HTR-8/SVneo (cell line): ENCODE measurements at regions not wholly inside any gene's neighbourhood (a gene's known extent, or its start where the extent isn't known, plus 50 kb on each side); places are given as distances from the start of the nearest gene placed in this dataset.
"Not testable (repeated sequence)": the region's sequence is repeated elsewhere in the genome, so short reads cannot be mapped to it uniquely, and the experiment has no call there.

Experiments used
- DNase-seq: peaks from one replicate; pipeline ENCODE4 v3.0.0; 2011; ENCODE audit warnings: low spot score, mixed read lengths; ENCODE audit not compliant: insufficient read length
- FAIRE-seq: peaks from 2 replicates; lab custom pipeline; 2011; peaks lifted over from hg19 to GRCh38; lab: Jason Lieb, UNC

GRCh38 chr3:10725067-10725466, 91.0 kb upstream of the SLC6A11 start:
- FAIRE-seq: no peak
- DNase-seq: no peak

- DNase-seq (no peak), FAIRE-seq (no peak)
These were observed 90.2 kb upstream of the SLC6A11 start for GRCh38 chr3:10725846-10726245.

GRCh38 chr3:10726787-10727186, 89.2 kb upstream of the SLC6A11 start:
- FAIRE-seq (no peak), DNase-seq (no peak)

DNA sequence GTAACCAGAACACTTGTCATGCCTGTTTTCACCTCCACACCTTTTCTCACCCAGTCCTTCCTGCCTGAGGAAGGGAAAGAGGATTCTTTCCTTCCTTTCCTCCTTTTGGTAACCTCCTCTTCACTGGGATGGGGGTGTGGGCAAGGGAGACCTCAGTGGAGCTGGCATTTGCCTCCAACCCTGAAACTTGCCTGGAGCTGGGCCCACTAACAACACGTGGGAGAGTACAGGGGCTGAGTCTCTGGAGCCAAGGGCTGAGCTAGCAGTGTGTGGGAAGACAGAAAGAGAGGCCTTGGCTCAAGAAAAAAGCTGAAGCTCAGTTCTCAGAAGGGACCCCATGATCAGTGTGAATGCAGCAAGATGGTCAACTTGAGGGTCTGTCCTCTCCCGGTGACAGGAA, 86.6 kb upstream of the SLC6A11 start:
- DNase-seq (no peak), FAIRE-seq (no peak)

GRCh38 chr3:10732292-10732691, 83.7 kb upstream of the SLC6A11 start:
- DNase-seq (no peak), FAIRE-seq (no peak)

DNA sequence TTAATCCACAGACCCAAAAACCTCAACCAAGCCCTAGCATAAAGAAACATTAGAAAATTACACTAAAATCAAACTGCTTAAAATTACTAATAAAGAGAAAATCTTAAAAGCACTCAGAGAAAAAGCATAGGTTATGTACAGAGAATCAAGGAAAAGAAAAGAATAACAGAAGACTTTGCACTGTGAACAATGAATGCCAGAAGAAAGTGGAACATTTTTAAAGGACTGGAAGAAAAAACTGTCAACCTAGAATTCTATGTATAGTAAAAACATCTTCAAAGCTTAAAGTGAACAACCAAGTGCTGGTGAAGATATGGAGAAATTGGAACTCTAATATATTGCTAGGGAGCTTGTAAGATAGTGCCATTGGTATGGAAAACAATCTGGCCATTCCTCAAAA, 82.7 kb upstream of the SLC6A11 start:
- no peak for FAIRE-seq
- DNase-seq: no peak

GRCh38 chr3:10736444-10736843, 79.6 kb upstream of the SLC6A11 start:
- FAIRE-seq, DNase-seq: not testable (repeated sequence)

DNA sequence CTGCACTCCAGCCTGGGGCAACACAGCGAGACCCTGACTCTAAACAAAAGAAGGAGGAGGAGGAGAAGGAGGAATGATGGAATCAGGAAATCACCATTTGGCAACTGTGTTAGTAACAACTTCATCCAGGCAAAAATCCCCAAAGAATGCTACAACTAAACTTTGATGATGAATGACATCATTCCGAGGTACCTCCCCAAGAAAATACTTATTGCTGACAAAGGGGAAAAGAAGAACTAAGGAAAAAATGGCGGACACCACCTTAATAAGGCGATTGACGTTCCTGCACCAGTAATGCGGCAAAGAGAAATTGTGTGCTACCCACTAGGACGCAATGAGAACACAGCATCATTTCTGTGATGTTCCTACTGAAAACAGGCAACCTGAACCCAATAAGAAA, 78.2 kb upstream of the SLC6A11 start:
- FAIRE-seq (no peak), DNase-seq (no peak)

DNA sequence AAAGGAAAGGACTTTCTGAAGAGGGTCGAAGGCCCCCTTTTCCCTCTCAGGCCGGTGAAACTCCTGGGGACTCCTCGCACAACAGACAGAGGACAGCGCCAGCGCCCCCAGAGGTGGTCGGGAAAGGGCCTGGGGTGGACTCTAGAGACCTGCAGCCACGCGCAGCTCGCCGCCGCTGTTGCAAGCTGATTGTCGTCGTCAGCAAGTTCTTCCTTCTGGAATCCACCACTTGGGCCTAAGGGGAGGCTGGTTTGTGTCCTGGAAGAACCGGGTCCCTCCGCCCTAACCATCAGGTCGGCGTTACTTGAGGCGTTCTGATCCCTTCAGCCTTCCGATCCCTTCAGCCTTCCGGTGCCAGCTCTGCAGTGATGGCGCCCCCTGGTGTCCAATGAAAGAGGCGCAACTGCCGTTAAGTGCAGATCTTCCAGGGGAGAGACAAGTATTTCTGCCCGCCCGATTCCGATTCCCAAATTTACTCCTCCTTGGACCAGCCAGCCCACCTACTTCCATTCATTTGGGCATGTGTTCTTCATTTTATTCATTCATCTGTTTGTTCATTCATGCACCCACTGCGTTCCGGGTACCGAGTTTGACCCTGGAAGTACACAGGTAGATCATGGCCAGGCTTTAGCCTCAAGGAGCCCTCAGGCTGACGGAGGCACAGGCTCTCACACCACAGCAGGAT, 77.2 kb upstream of the SLC6A11 start:
- DNase-seq: peak; percentile 63
- peak; percentile 40 for FAIRE-seq

DNA sequence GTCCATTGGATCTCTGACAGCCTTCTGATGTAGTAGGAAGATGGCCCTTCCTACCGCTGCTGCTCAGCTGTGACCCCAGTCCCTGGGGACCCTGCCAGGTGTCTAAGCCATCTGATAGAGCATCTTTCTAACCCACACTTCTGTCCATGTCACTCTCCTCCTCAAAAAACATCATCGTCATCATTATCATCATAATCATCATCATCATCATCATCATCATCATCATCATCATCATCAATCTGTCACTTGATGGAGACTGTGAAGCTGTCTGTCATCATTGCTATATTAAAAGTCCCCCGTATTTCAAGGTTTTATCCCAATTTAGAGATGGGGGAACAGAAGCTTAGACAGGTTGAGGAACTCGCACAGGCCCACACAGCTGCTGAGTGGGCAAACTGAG, 75.1 kb upstream of the SLC6A11 start:
- FAIRE-seq (no peak), DNase-seq (no peak)

DNA sequence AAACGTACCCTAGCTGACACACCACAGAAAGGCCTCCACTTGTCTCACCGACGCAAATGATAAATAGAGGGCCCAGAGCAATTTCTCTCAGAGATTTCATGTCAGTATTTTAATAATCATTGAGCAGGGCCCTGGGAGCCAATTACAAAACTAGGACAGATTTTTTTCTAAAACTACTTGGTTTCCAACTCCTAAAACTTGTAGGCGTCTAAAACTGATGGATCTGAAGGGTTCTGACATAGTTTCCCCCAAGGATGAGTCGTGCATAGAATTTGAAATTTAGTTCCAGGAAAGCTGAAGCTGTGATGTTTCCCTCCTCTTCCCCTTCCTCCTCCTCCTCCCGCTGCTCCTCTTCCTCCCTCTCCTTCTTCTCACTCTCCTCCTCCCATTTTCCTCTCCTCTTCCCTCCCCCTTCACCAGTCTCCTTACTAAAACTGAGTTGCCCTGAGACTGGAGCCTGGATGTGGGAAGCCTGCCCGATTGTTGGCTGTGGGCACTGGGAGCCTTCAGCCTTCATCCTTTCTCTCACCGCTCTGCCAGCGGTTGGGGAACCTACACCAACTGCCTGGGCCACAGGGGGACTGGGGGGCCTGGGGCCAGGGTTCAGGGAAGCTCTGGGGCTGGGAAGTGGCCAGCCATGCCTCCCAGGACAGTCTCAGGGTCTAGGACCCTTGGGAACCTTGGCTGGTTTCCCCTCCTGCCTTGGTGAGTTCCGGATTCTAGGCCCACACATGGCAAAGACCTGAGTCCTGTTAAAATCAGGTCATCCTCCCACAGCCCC, 73.9 kb upstream of the SLC6A11 start:
- FAIRE-seq: no peak
- no peak for DNase-seq

- DNase-seq: no peak
- no peak for FAIRE-seq
These were observed 72.5 kb upstream of the SLC6A11 start for GRCh38 chr3:10743366-10744097.

GRCh38 chr3:10744098-10744465, 71.9 kb upstream of the SLC6A11 start:
- no peak for FAIRE-seq
- peak; percentile 15 for DNase-seq

DNA sequence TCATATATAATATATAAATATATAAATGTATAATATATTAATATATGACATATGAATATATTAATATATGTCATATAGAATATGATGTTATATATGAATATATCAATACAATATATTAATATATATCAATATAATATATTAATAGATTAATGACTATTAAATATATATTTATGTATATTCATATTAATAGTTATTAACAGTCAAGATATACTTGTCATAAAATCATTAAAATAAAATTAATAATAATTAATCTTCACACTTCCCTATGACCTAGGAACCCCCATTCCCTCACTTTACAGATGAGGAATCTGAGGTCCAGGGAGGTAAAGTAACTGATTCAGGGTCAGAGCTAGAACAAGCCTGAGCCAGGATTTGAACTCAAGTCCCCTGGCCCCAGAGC, 70.6 kb upstream of the SLC6A11 start:
- FAIRE-seq: no peak

GRCh38 chr3:10746001-10746400, 70.0 kb upstream of the SLC6A11 start:
- no peak for FAIRE-seq
- no peak for DNase-seq

More for the DNA sequence above, 70.6 kb upstream of the SLC6A11 start:
- DNase-seq: no peak

GRCh38 chr3:10746684-10747083, 69.3 kb upstream of the SLC6A11 start:
- no peak for FAIRE-seq

GRCh38 chr3:10747341-10747740, 68.7 kb upstream of the SLC6A11 start:
- DNase-seq: no peak
- no peak for FAIRE-seq

More at GRCh38 chr3:10746684-10747083, 69.3 kb upstream of the SLC6A11 start:
- DNase-seq: no peak

- no peak for DNase-seq
- FAIRE-seq: no peak
These were observed 68.0 kb upstream of the SLC6A11 start for GRCh38 chr3:10748040-10748439.

DNA sequence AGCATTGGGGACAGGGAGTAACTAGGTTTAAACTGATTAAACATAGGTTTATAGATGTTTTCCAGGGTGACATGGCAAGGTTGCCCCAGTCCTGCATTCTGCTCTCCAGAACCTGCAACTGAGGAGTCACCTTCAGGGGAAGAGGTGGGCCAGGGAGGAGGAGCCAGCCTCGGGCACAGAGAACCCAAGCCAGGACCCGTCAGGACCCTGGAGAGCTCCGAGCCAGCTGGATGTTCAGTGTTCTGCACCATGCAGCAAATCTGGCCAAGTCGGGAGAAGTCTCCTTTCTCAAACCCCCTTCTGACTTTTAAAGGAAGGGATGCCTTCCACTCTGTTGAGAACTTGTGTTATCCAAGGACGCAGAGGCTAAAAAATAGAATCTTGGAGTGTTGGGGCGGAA, 62.1 kb upstream of the SLC6A11 start:
- FAIRE-seq: no peak
- peak; percentile 44 for DNase-seq

- FAIRE-seq (no peak), DNase-seq (no peak)
These were observed 59.5 kb upstream of the SLC6A11 start for GRCh38 chr3:10756546-10756945.
